ENCODE measurements at regions not wholly inside any gene's neighbourhood (a gene's known extent, or its start where the extent isn't known, plus 50 kb on each side); places are given as distances from the start of the nearest gene placed in this dataset.
"Not testable (repeated sequence)": the region's sequence is repeated elsewhere in the genome, so short reads cannot be mapped to it uniquely, and the experiment has no call there.

GRCh38 chr2:173468266-173468793, 113.7 kb downstream of the CDCA7 start:
- DNase-seq, result no peak

GRCh38 chr2:173472112-173472511, 117.4 kb downstream of the CDCA7 start:
- DNase-seq, result no peak

- DNase-seq, result no peak
These were observed 128.5 kb downstream of the CDCA7 start for GRCh38 chr2:173483137-173483536.

- DNase-seq, result no peak
These were observed 134.2 kb downstream of the CDCA7 start for GRCh38 chr2:173488861-173489260.

GRCh38 chr2:173491418-173491817, 136.7 kb downstream of the CDCA7 start:
- no peak for DNase-seq

- no peak for DNase-seq
These were observed 139.2 kb downstream of the CDCA7 start for GRCh38 chr2:173493874-173494273.

GRCh38 chr2:173496746-173497145, 142.1 kb downstream of the CDCA7 start:
- DNase-seq, result no peak

GRCh38 chr2:173500953-173501352, 146.3 kb downstream of the CDCA7 start:
- no peak for DNase-seq

- DNase-seq, result no peak
These were observed 147.6 kb downstream of the CDCA7 start for GRCh38 chr2:173502296-173502695.

GRCh38 chr2:173511357-173511756, 156.7 kb downstream of the CDCA7 start:
- no peak for DNase-seq

- no peak for DNase-seq
These were observed 157.3 kb downstream of the CDCA7 start for GRCh38 chr2:173511942-173512341.

- DNase-seq, result no peak
These were observed 158.5 kb downstream of the CDCA7 start for GRCh38 chr2:173513107-173513727.

- no peak for DNase-seq
These were observed 166.2 kb downstream of the CDCA7 start for GRCh38 chr2:173520918-173521317.

- no peak for DNase-seq
These were observed 166.9 kb downstream of the CDCA7 start for GRCh38 chr2:173521450-173522192.

- DNase-seq, result no peak
These were observed 168.8 kb downstream of the CDCA7 start for GRCh38 chr2:173523497-173523896.

- DNase-seq, result no peak
These were observed 169.7 kb downstream of the CDCA7 start for GRCh38 chr2:173524256-173524955.

GRCh38 chr2:173532732-173533531, 178.3 kb downstream of the CDCA7 start:
- DNase-seq, result not testable (repeated sequence)

- no peak for DNase-seq
These were observed 183.0 kb downstream of the CDCA7 start for GRCh38 chr2:173537694-173538093.

- no peak for DNase-seq
These were observed 184.9 kb downstream of the CDCA7 start for GRCh38 chr2:173539615-173540014.

- no peak for DNase-seq
These were observed 190.1 kb downstream of the CDCA7 start for GRCh38 chr2:173544641-173545363.

GRCh38 chr2:173545364-173545763, 190.7 kb downstream of the CDCA7 start:
- no peak for DNase-seq

GRCh38 chr2:173547499-173547898, 192.8 kb downstream of the CDCA7 start:
- DNase-seq, result no peak

All from NCI-H446 (cell line).